Suprapubic skin (tissue), 3 donors: ENCODE measurements at regions not wholly inside any gene's neighbourhood (a gene's known extent, or its start where the extent isn't known, plus 50 kb on each side); places are given as distances from the start of the nearest gene placed in this dataset.

ENCODE experiments used
- POLR2A ChIP-seq, 2 donors: fragments of 450-650 bp; IDR thresholded peaks; one replicate each; pipeline ENCODE4 v1.6.1; 2017; ENCODE audit warnings: antibody characterized with exemption in 2 of 2, mild to moderate bottlenecking in 2 of 2, moderate library complexity in 2 of 2
- TF ChIP-seq, protein P1 (sequence below), 2 donors: fragments of 200-600 bp in 1 of 2; fragments of 450-650 bp in 1 of 2; sonication (generic) in 1 of 2; IDR thresholded peaks; one replicate each; pipeline ENCODE4 v1.5.1; 2016 to 2019; ENCODE audit warnings: antibody characterized with exemption in 2 of 2, mild to moderate bottlenecking in 1 of 2, moderate library complexity in 1 of 2

- TF ChIP-seq, protein P1, sequence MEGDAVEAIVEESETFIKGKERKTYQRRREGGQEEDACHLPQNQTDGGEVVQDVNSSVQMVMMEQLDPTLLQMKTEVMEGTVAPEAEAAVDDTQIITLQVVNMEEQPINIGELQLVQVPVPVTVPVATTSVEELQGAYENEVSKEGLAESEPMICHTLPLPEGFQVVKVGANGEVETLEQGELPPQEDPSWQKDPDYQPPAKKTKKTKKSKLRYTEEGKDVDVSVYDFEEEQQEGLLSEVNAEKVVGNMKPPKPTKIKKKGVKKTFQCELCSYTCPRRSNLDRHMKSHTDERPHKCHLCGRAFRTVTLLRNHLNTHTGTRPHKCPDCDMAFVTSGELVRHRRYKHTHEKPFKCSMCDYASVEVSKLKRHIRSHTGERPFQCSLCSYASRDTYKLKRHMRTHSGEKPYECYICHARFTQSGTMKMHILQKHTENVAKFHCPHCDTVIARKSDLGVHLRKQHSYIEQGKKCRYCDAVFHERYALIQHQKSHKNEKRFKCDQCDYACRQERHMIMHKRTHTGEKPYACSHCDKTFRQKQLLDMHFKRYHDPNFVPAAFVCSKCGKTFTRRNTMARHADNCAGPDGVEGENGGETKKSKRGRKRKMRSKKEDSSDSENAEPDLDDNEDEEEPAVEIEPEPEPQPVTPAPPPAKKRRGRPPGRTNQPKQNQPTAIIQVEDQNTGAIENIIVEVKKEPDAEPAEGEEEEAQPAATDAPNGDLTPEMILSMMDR (IDR thresholded peaks at IDR 0.05), result no peak
- no peak for TF ChIP-seq POLR2A (IDR thresholded peaks at IDR 0.05)
Observed at GRCh38 chr3:101134331-101134730, 141.1 kb upstream of the ABI3BP start.
